HepG2 (cell line): ENCODE measurements at regions not wholly inside any gene's neighbourhood (a gene's known extent, or its start where the extent isn't known, plus 50 kb on each side); places are given as distances from the start of the nearest gene placed in this dataset.

Source experiments
- ATAC-seq: fragments of 200-7000 bp; cut with Tn5 transposase; 3 replicates; pipeline ENCODE4 v1.9.1; 2020; ENCODE audit warnings: mild to moderate bottlenecking, moderate library complexity
- BruUV-seq: library from RNA; stranded (reverse); fragments of 400-500 nt; replicated peaks from 2 replicates; lab custom pipeline; 2021; lab: Mats Ljungman, UMichigan
- CTCF ChIA-PET: fragments of 300-600 bp; formaldehyde crosslinking; extraction: SDS; loops from one replicate; lab custom pipeline; 2021; ENCODE audit warnings: low total read pairs, inconsistent platforms, low intra/inter-chr PET ratio; lab: Yijun Ruan, JAX
- POLR2A ChIA-PET: fragments of 350-600 bp; sonication (Branson Sonifier 250); formaldehyde crosslinking; loops from one replicate; lab custom pipeline; 2020; ENCODE audit warnings: antibody characterized with exemption, inconsistent platforms; lab: Yijun Ruan, JAX
- DNase-seq: peaks from one replicate; pipeline ENCODE4 v3.0.0-alpha.2; 2015; ENCODE audit warnings: low spot score
- FAIRE-seq: peaks from 3 replicates; lab custom pipeline; 2011; peaks lifted over from hg19 to GRCh38; lab: Jason Lieb, UNC
- H2AFZ ChIP-seq: one replicate; pipeline ENCODE4 v1.6.1; 2011; ENCODE audit warnings: low read length, inconsistent platforms
- H3K27ac ChIP-seq: fragments of 300-600 bp; 3 replicates; pipeline ENCODE4 v1.8.0; 2011; ENCODE audit warnings: mixed run types, mild to moderate bottlenecking, mixed read lengths, low read length, inconsistent platforms; ENCODE audit not compliant: insufficient read depth; ENCODE audit errors: extremely low read length
- H3K27me3 ChIP-seq, 2 experiments: fragments of 200-600 bp in 1 of 2; 2 replicates in 1 of 2; 3 replicates in 1 of 2; pipeline versions ENCODE4 v1.6.0 to v1.8.0; 2011; ENCODE audit warnings: low read length in 2 of 2, mild to moderate bottlenecking in 2 of 2, moderate library complexity in 2 of 2, inconsistent platforms in 1 of 2; ENCODE audit not compliant: insufficient read depth in 2 of 2, control insufficient read depth in 1 of 2
- H3K36me3 ChIP-seq, 2 experiments: fragments of 200-600 bp in 1 of 2; replicated peaks in 1 of 2; 2 replicates in 1 of 2; 3 replicates in 1 of 2; pipeline versions ENCODE4 v1.5.1 to v1.8.0; 2011; ENCODE audit warnings: low read length in 2 of 2, inconsistent platforms in 1 of 2; ENCODE audit not compliant: insufficient read depth in 2 of 2, control insufficient read depth in 1 of 2
- H3K4me1 ChIP-seq: 2 replicates; pipeline ENCODE4 v1.5.1; 2012; ENCODE audit warnings: low read length, inconsistent platforms; ENCODE audit not compliant: insufficient read depth
- H3K4me2 ChIP-seq: 2 replicates; pipeline ENCODE4 v1.6.0; 2011; ENCODE audit warnings: low read depth, low read length, inconsistent platforms
- H3K4me3 ChIP-seq, 3 experiments: fragments of 200-600 bp in 1 of 3; sonication (generic), shearing (Covaris generic) in 1 of 3; replicated peaks in 1 of 3; 2 replicates each; pipeline ENCODE4 v1.5.1; 2011 to 2016; ENCODE audit warnings: low read length in 3 of 3, inconsistent platforms in 2 of 3, low read depth in 2 of 3, mild to moderate bottlenecking in 2 of 3, control low read depth in 1 of 3, mixed read lengths in 1 of 3; ENCODE audit not compliant: insufficient read depth in 1 of 3
- H3K79me2 ChIP-seq: one replicate; pipeline ENCODE4 v1.6.1; 2011; ENCODE audit warnings: low read length, inconsistent platforms; ENCODE audit not compliant: insufficient read depth
- H3K9ac ChIP-seq: 2 replicates; pipeline ENCODE4 v1.6.0; 2011; ENCODE audit warnings: mild to moderate bottlenecking, low read depth, low read length, inconsistent platforms; ENCODE audit not compliant: insufficient read depth
- H3K9me3 ChIP-seq: 2 replicates; pipeline ENCODE4 v1.5.1; 2012; ENCODE audit warnings: mild to moderate bottlenecking, low read length
- H4K20me1 ChIP-seq: 2 replicates; pipeline ENCODE4 v1.6.0; 2011; ENCODE audit warnings: inconsistent platforms, mild to moderate bottlenecking, low read length, moderate library complexity; ENCODE audit not compliant: insufficient read depth
- CEBPB ChIP-seq: IDR thresholded peaks from 2 replicates; pipeline ENCODE4 v1.6.1; 2011; ENCODE audit warnings: low read depth, low read length, improper control_type of control experiment, borderline replicate concordance
- MEIS1 ChIP-seq: sonication (generic); formaldehyde crosslinking; IDR thresholded peaks from 2 replicates; pipeline ENCODE4 v1.9.0; 2021; ENCODE audit warnings: mild to moderate bottlenecking, missing genetic modification reagents, moderate library complexity, borderline replicate concordance
- NCOA1 ChIP-seq: sonication (generic); formaldehyde crosslinking; IDR thresholded peaks from 2 replicates; pipeline ENCODE4 v1.9.0; 2021; ENCODE audit warnings: missing genetic modification reagents
- NR2F2 ChIP-seq: IDR thresholded peaks from 2 replicates; pipeline ENCODE4 v1.6.1; 2012; ENCODE audit warnings: low read depth, inconsistent platforms, borderline replicate concordance
- PRDM10 ChIP-seq: sonication (generic); formaldehyde crosslinking; IDR thresholded peaks from 2 replicates; pipeline ENCODE4 v1.4.0; 2020; ENCODE audit warnings: low read depth, missing genetic modification reagents
- ZFAT ChIP-seq: sonication (generic); formaldehyde crosslinking; conservative IDR thresholded peaks from 2 replicates; pipeline ENCODE4 v1.8.1; 2023; ENCODE audit warnings: missing genetic modification reagents, inconsistent platforms
- ZNF263 ChIP-seq: sonication (generic); formaldehyde crosslinking; IDR thresholded peaks from 2 replicates; pipeline ENCODE4 v1.4.0; 2020; ENCODE audit warnings: missing genetic modification reagents
- ZNF75D ChIP-seq: sonication (generic); formaldehyde crosslinking; IDR thresholded peaks from 2 replicates; pipeline ENCODE4 v1.8.1; 2023; ENCODE audit warnings: missing genetic modification reagents, mild to moderate bottlenecking, borderline replicate concordance
- ZNF83 ChIP-seq: sonication (generic); formaldehyde crosslinking; IDR thresholded peaks from 2 replicates; pipeline ENCODE4 v1.4.0; 2020; ENCODE audit warnings: missing genetic modification reagents, mild to moderate bottlenecking, borderline replicate concordance
- WGBS: methylation state at CpG from one replicate; pipeline ENCODE4 v1.1.6; 2017; ENCODE audit warnings: low lambda C conversion rate; 5-methylcytosine and 5-hydroxymethylcytosine counted together
- in situ Hi-C: cut with HindIII; loops from 2 replicates; pipeline ENCODE4 v1.10.0; 2017; ENCODE audit warnings: low pct_unique_long_range_greater_than_20kb; ENCODE audit not compliant: extremely low pct_ligation_motif_present
- intact Hi-C: fragments of 100-400 bp; cut with micrococcal nuclease; formaldehyde crosslinking; loops from one replicate; pipeline ENCODE4 v1.10.0; 2022; ENCODE audit not compliant: unreplicated experiment
- TF ChIP-seq, protein P1 (sequence below): sonication (generic); formaldehyde crosslinking; IDR thresholded peaks from 2 replicates; pipeline ENCODE4 v1.4.0; 2020; ENCODE audit warnings: mild to moderate bottlenecking, missing genetic modification reagents
- TF ChIP-seq, protein P2 (sequence below): IDR thresholded peaks from 2 replicates; pipeline ENCODE4 v1.6.1; 2016; ENCODE audit warnings: low read depth, missing genetic modification reagents, missing compliant biosample characterization

DNA sequence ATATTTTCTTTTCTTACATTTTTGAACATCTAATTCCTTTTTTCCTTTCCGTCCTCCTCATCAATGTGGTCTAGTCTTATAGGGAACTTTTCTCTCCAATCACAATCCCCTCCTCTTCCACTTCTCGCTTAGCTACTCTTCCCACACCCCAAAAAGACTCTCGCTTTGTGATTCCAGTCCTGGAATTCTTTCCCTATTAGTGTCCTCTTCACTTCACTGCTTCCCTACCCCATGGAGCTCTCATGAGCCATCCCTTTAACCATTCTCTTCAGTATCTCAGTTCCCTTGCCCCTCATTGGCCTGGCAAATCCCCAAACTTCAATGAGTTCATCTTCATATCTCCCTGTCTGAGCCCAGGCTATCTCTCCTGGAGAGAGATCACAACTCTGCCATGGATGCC is 55.3 kb upstream of the CEP85L start:
- 13% methylated on average over 3 of the region's 3 CpGs for WGBS
- in situ Hi-C loops (no loop called here), intact Hi-C loops (no loop called here)
- BruUV-seq, result no TSS peak
- no peak overlapping the region for H3K9ac ChIP-seq
- no peaks in the 10 kb centered on the region for H3K9me3 ChIP-seq
- no peak overlapping the region for H3K27ac ChIP-seq
- H3K4me3 ChIP-seq, result no peak overlapping the region
- no peaks in the 10 kb centered on the region for H4K20me1 ChIP-seq
- H2AFZ ChIP-seq, result no peak overlapping the region
- DNase-seq, result no peak
- ChIA-PET CTCF (no interaction called here), POLR2A (no interaction called here)
- ATAC-seq, result no peak
- H3K4me1 ChIP-seq, result no peaks in the 10 kb centered on the region
- H3K4me2 ChIP-seq, result no peak overlapping the region
- H3K79me2 ChIP-seq, result no peaks in the 10 kb centered on the region
- FAIRE-seq, result no peak
- TF ChIP-seq ZNF83 (CRISPR knock-in tag), result no peak
- no peak for TF ChIP-seq PRDM10 (CRISPR knock-in tag)
- no peak for TF ChIP-seq ZNF263
- TF ChIP-seq ZFAT (CRISPR knock-in tag), result no peak
- no peak for TF ChIP-seq CEBPB
- TF ChIP-seq, protein P1, sequence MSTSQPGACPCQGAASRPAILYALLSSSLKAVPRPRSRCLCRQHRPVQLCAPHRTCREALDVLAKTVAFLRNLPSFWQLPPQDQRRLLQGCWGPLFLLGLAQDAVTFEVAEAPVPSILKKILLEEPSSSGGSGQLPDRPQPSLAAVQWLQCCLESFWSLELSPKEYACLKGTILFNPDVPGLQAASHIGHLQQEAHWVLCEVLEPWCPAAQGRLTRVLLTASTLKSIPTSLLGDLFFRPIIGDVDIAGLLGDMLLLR (CRISPR knock-in tag), result no peak
- TF ChIP-seq ZNF75D (CRISPR knock-in tag), result no peak
- TF ChIP-seq NCOA1 (CRISPR knock-in tag), result no peak
- TF ChIP-seq MEIS1, result no peak
- TF ChIP-seq, protein P2, sequence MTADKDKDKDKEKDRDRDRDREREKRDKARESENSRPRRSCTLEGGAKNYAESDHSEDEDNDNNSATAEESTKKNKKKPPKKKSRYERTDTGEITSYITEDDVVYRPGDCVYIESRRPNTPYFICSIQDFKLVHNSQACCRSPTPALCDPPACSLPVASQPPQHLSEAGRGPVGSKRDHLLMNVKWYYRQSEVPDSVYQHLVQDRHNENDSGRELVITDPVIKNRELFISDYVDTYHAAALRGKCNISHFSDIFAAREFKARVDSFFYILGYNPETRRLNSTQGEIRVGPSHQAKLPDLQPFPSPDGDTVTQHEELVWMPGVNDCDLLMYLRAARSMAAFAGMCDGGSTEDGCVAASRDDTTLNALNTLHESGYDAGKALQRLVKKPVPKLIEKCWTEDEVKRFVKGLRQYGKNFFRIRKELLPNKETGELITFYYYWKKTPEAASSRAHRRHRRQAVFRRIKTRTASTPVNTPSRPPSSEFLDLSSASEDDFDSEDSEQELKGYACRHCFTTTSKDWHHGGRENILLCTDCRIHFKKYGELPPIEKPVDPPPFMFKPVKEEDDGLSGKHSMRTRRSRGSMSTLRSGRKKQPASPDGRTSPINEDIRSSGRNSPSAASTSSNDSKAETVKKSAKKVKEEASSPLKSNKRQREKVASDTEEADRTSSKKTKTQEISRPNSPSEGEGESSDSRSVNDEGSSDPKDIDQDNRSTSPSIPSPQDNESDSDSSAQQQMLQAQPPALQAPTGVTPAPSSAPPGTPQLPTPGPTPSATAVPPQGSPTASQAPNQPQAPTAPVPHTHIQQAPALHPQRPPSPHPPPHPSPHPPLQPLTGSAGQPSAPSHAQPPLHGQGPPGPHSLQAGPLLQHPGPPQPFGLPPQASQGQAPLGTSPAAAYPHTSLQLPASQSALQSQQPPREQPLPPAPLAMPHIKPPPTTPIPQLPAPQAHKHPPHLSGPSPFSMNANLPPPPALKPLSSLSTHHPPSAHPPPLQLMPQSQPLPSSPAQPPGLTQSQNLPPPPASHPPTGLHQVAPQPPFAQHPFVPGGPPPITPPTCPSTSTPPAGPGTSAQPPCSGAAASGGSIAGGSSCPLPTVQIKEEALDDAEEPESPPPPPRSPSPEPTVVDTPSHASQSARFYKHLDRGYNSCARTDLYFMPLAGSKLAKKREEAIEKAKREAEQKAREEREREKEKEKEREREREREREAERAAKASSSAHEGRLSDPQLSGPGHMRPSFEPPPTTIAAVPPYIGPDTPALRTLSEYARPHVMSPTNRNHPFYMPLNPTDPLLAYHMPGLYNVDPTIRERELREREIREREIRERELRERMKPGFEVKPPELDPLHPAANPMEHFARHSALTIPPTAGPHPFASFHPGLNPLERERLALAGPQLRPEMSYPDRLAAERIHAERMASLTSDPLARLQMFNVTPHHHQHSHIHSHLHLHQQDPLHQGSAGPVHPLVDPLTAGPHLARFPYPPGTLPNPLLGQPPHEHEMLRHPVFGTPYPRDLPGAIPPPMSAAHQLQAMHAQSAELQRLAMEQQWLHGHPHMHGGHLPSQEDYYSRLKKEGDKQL, result no peak
- TF ChIP-seq NR2F2, result no peak
- TF ChIP-seq, all 625 proteins: peak for 0
- no peaks in the 10 kb centered on the region for H3K36me3 ChIP-seq
- H3K27me3 ChIP-seq, result peaks cover 0 to 34% of the 10 kb centered on the region in 2 experiments; a peak in 2 of 5 replicates
